BE2C (cell line): ENCODE measurements at regions not wholly inside any gene's neighbourhood (a gene's known extent, or its start where the extent isn't known, plus 50 kb on each side); places are given as distances from the start of the nearest gene placed in this dataset.

Experiments
- DNase-seq: peaks from one replicate; pipeline ENCODE4 v3.0.0-alpha.2; 2020
- H3K27me3 ChIP-seq: fragments of 250-450 bp; sonication (Bioruptor Pico); 2 replicates; pipeline ENCODE4 v1.5.1; 2020; ENCODE audit warnings: mild to moderate bottlenecking
- H3K36me3 ChIP-seq: fragments of 250-450 bp; sonication (Bioruptor Pico); 2 replicates; pipeline ENCODE4 v1.5.1; 2020; ENCODE audit warnings: mild to moderate bottlenecking
- H3K4me1 ChIP-seq: fragments of 250-450 bp; sonication (Bioruptor Pico); 2 replicates; pipeline ENCODE4 v1.5.1; 2020
- H3K4me3 ChIP-seq: 2 replicates; pipeline ENCODE4 v1.5.1; 2011; ENCODE audit warnings: low read depth, low read length
- H3K9me3 ChIP-seq: fragments of 250-450 bp; sonication (Bioruptor Pico); 2 replicates; pipeline ENCODE4 v1.5.1; 2020
- CTCF ChIP-seq: IDR thresholded peaks from 2 replicates; pipeline ENCODE4 v1.5.1; 2012; ENCODE audit warnings: mild to moderate bottlenecking, low read depth, low read length

GRCh38 chr22:47225931-47226633 lies 463.6 kb downstream of the TBC1D22A start:
- Histone ChIP-seq H3K4me1 (no peaks in the 10 kb centered on the region), H3K9me3 (no peaks in the 10 kb centered on the region), H3K4me3 (no peak overlapping the region), H3K36me3 (no peaks in the 10 kb centered on the region), H3K27me3 (no peaks in the 10 kb centered on the region)
- no peak for DNase-seq
- TF ChIP-seq CTCF, result no peak

GRCh38 chr22:47225080-47225930 lies 462.9 kb downstream of the TBC1D22A start:
- no peak for TF ChIP-seq CTCF
- H3K9me3 ChIP-seq, result no peaks in the 10 kb centered on the region
- H3K27me3 ChIP-seq, result no peaks in the 10 kb centered on the region
- no peaks in the 10 kb centered on the region for H3K4me1 ChIP-seq
- H3K4me3 ChIP-seq, result no peak overlapping the region
- no peaks in the 10 kb centered on the region for H3K36me3 ChIP-seq
- DNase-seq, result no peak
